ENCODE measurements at regions not wholly inside any gene's neighbourhood (a gene's known extent, or its start where the extent isn't known, plus 50 kb on each side); places are given as distances from the start of the nearest gene placed in this dataset.

DNA sequence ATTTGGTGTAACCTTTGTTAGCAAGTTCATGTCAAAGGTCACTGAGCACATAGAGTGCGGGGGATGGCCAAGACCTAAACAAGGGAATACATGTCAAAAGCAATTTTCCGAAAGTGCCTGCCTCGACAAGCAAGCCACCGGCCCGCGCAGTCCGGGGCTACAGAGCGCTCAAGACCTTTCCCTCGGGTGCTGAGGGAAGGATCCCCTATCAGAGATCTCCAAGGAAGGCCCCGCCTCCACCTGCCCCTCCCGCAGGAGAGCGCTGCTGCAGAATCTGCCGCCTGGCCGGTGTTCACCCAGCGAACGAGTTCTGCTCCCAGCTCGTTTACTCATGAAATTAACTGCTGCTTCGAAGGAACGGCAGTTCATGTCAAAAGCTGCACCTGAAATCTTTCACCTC, 252.7 kb downstream of the BMP7 start:
- TF ChIP-seq, protein P1, sequence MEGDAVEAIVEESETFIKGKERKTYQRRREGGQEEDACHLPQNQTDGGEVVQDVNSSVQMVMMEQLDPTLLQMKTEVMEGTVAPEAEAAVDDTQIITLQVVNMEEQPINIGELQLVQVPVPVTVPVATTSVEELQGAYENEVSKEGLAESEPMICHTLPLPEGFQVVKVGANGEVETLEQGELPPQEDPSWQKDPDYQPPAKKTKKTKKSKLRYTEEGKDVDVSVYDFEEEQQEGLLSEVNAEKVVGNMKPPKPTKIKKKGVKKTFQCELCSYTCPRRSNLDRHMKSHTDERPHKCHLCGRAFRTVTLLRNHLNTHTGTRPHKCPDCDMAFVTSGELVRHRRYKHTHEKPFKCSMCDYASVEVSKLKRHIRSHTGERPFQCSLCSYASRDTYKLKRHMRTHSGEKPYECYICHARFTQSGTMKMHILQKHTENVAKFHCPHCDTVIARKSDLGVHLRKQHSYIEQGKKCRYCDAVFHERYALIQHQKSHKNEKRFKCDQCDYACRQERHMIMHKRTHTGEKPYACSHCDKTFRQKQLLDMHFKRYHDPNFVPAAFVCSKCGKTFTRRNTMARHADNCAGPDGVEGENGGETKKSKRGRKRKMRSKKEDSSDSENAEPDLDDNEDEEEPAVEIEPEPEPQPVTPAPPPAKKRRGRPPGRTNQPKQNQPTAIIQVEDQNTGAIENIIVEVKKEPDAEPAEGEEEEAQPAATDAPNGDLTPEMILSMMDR (IDR thresholded peaks at IDR 0.05), result no peak
- TF ChIP-seq EP300 (IDR thresholded peaks at IDR 0.05), result no peak
- TF ChIP-seq POLR2A (IDR thresholded peaks at IDR 0.05), result no peak
- 0 to 3% (median 1%) methylated on average over 19 of the region's 19 CpGs for WGBS, 3 donors
- H3K36me3 ChIP-seq, result no peaks in the 10 kb centered on the region
- no peaks in the 10 kb centered on the region for H3K4me1 ChIP-seq (ENCODE audit: insufficient read depth)
- intact Hi-C loops (cut with DNase I), result no loop called here
- H3K9me3 ChIP-seq, result no peaks in the 10 kb centered on the region
- no peaks in the 10 kb centered on the region for H3K27me3 ChIP-seq
- DNase-seq, result no peak
- no peak overlapping the region for H3K4me3 ChIP-seq
- no peak overlapping the region for H3K27ac ChIP-seq

DNA sequence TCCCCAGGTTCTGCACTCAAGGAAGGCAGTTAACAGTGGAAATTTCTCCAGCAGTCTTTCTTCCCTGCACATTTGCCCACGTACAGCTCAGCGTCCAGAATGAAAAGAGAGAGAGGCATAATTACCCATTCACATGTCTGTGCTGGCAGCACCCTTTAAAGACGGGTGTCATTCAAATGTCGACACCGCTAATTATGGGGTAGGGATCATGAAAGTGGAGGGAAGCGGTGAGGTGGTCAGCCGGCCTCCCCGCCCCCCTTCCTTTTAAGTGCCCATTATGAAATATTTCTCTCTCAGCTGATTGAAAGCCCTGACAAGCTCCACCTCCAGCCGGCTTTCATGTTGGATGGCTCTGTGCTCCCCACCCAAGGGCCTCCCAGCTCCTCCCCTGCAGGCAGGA, 246.1 kb downstream of the BMP7 start:
- Histone ChIP-seq H3K4me3 (no peak overlapping the region), H3K27ac (no peak overlapping the region), H3K36me3 (no peaks in the 10 kb centered on the region), H3K9me3 (no peaks in the 10 kb centered on the region), H3K27me3 (no peaks in the 10 kb centered on the region), H3K4me1 (ENCODE audit: insufficient read depth) (no peaks in the 10 kb centered on the region)
- DNase-seq, result no peak
- WGBS, 3 donors, result 19 to 23% (median 23%) methylated on average over 9 of the region's 9 CpGs
- intact Hi-C loops (cut with DNase I), result no loop called here
- TF ChIP-seq, protein P1 (IDR thresholded peaks at IDR 0.05), result no peak
- no peak for TF ChIP-seq EP300 (IDR thresholded peaks at IDR 0.05)
- no peak for TF ChIP-seq POLR2A (IDR thresholded peaks at IDR 0.05)

DNA sequence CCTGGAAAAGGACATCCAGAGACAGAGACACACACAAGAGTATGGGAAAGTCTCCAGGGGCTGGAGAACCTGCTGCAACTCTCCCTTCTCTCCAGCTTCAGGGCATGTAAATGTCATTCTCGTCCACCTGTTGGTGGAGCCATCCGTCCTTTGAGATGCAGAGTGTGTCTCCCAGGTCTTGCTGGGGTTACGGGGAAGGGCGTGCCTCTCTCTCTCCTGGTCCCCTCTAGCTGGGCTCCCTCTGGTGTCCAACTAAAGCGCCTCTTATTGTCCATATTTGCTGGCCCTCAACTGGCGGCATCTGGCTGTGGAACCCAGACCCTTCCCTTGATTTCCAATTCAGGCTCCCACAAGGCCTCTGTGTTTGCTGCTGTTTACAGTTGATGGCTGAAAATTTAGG, 244.1 kb downstream of the BMP7 start:
- Histone ChIP-seq H3K27ac (no peak overlapping the region), H3K36me3 (no peaks in the 10 kb centered on the region), H3K9me3 (no peaks in the 10 kb centered on the region), H3K4me3 (no peak overlapping the region), H3K27me3 (no peaks in the 10 kb centered on the region), H3K4me1 (ENCODE audit: insufficient read depth) (no peaks in the 10 kb centered on the region)
- 51 to 56% (median 51%) methylated on average over 6 of the region's 6 CpGs for WGBS, 3 donors
- intact Hi-C loops (cut with DNase I), result no loop called here
- TF ChIP-seq EP300 (IDR thresholded peaks at IDR 0.05) (no peak), POLR2A (IDR thresholded peaks at IDR 0.05) (no peak)
- TF ChIP-seq, protein P1 (IDR thresholded peaks at IDR 0.05), result no peak
- DNase-seq, result no peak

DNA sequence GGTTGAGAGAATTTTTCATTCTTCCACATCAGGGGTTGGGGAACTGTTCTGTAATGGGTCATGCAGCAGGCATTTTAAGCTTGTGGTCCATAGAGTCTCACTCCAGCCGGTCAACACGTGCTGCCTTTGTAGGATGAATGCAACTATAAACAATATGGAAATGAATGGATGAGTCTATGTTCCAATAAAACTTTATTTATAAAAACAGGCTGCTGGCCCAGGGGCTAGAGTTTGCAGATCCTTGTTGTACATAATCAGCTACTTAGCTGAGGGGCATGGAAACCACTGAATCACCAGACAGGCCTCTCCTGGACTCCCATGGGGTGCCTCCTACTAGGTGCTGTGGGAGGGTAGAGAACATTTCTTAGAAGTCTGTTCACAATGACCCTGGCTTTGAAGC, 243.4 kb downstream of the BMP7 start:
- WGBS, 3 donors, result 72 to 93% (median 80%) methylated on average over 2 of the region's 2 CpGs
- Histone ChIP-seq H3K9me3 (no peaks in the 10 kb centered on the region), H3K4me3 (no peak overlapping the region), H3K4me1 (ENCODE audit: insufficient read depth) (no peaks in the 10 kb centered on the region), H3K36me3 (no peaks in the 10 kb centered on the region), H3K27ac (no peak overlapping the region), H3K27me3 (no peaks in the 10 kb centered on the region)
- intact Hi-C loops (cut with DNase I), result no loop called here
- TF ChIP-seq POLR2A (IDR thresholded peaks at IDR 0.05), result no peak
- TF ChIP-seq, protein P1 (IDR thresholded peaks at IDR 0.05), result no peak
- TF ChIP-seq EP300 (IDR thresholded peaks at IDR 0.05), result no peak
- DNase-seq, result no peak

DNA sequence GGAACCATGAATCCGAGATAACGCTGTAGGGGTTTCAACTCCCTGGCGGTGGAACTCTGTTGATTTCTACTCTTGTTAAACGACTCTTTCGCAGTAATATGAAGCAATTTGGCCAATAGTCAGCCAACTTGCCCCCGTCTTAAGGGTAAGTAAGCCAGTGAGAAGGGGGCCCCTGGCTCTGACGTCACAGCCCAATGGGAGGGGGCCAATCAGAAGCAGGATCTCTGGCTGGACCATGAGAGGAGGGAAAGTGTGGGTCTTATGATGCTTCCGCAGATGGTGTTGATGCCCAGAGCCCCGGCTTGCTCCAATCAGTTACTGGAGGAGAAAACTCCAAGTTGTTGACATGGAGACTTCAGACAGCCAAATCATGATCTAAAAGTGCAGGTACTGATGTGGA, 242.4 kb downstream of the BMP7 start:
- intact Hi-C loops (cut with DNase I), result no loop called here
- WGBS, 3 donors, result 81 to 88% (median 88%) methylated on average over 9 of the region's 9 CpGs

More for the DNA sequence above, 242.4 kb downstream of the BMP7 start:
- Histone ChIP-seq H3K27ac (no peak overlapping the region), H3K27me3 (no peaks in the 10 kb centered on the region), H3K9me3 (no peaks in the 10 kb centered on the region), H3K36me3 (no peaks in the 10 kb centered on the region), H3K4me1 (ENCODE audit: insufficient read depth) (no peaks in the 10 kb centered on the region), H3K4me3 (no peak overlapping the region)
- no peak for TF ChIP-seq EP300 (IDR thresholded peaks at IDR 0.05)
- TF ChIP-seq POLR2A (IDR thresholded peaks at IDR 0.05), result no peak
- TF ChIP-seq, protein P1 (IDR thresholded peaks at IDR 0.05), result no peak
- no peak for DNase-seq
